ENCODE measurements at regions not wholly inside any gene's neighbourhood (a gene's known extent, or its start where the extent isn't known, plus 50 kb on each side); places are given as distances from the start of the nearest gene placed in this dataset.

GRCh38 chr6:132068766-132069165 is 117.6 kb upstream of the CCN2 start:
- Mint-ChIP-seq H3K36me3 (ENCODE audit: insufficient read depth, unreplicated experiment) (no peaks in the 10 kb centered on the region), H3K4me1 (ENCODE audit: insufficient read depth, unreplicated experiment) (peaks cover 6% of the 10 kb centered on the region), H3K9me3 (ENCODE audit: unreplicated experiment) (no peaks in the 10 kb centered on the region), H3K4me3 (ENCODE audit: unreplicated experiment) (no peak overlapping the region), H3K27ac (ENCODE audit: low read depth, unreplicated experiment) (no peak overlapping the region), H3K27me3 (ENCODE audit: insufficient read depth, unreplicated experiment) (no peaks in the 10 kb centered on the region)
- CTCF ChIA-PET: no interaction called here
- BruUV-seq (replicated peaks): no TSS peak
- no peak for TF ChIP-seq CTCF (IDR thresholded peaks at IDR 0.05; ENCODE audit: unreplicated experiment)
- intact Hi-C loops (cut with micrococcal nuclease): no loop called here
- POLR2A ChIA-PET: no interaction called here
- no peak for DNase-seq (ENCODE audit: unreplicated experiment)

- H3K27me3 Mint-ChIP-seq (ENCODE audit: insufficient read depth, unreplicated experiment): no peaks in the 10 kb centered on the region
- BruUV-seq (replicated peaks): no TSS peak
- H3K4me3 Mint-ChIP-seq (ENCODE audit: unreplicated experiment): no peak overlapping the region
- no peak for TF ChIP-seq CTCF (IDR thresholded peaks at IDR 0.05; ENCODE audit: unreplicated experiment)
- H3K27ac Mint-ChIP-seq (ENCODE audit: low read depth, unreplicated experiment): no peak overlapping the region
- H3K4me1 Mint-ChIP-seq (ENCODE audit: insufficient read depth, unreplicated experiment): peaks cover 11% of the 10 kb centered on the region
- DNase-seq (ENCODE audit: unreplicated experiment): no peak
- ChIA-PET POLR2A (interaction anchor here (0.8 kb wide), 1 partner anchor 15 kb away, joined by 3 read pairs; no protein-coding TSS in a partner anchor), CTCF (no interaction called here)
- intact Hi-C loops (cut with micrococcal nuclease): no loop called here
- H3K9me3 Mint-ChIP-seq (ENCODE audit: unreplicated experiment): no peaks in the 10 kb centered on the region
- no peaks in the 10 kb centered on the region for H3K36me3 Mint-ChIP-seq (ENCODE audit: insufficient read depth, unreplicated experiment)
These were observed 116.1 kb upstream of the CCN2 start for GRCh38 chr6:132067286-132067685.

GRCh38 chr6:132065556-132065955 is 114.4 kb upstream of the CCN2 start:
- H3K4me1 Mint-ChIP-seq (ENCODE audit: insufficient read depth, unreplicated experiment): peaks cover 11% of the 10 kb centered on the region
- BruUV-seq (replicated peaks): no TSS peak
- no peaks in the 10 kb centered on the region for H3K36me3 Mint-ChIP-seq (ENCODE audit: insufficient read depth, unreplicated experiment)
- peak overlapping the region; percentile 18 for H3K27ac Mint-ChIP-seq (ENCODE audit: low read depth, unreplicated experiment)
- ChIA-PET POLR2A (interaction anchor here (0.6 kb wide), 2 partner anchors 50 to 71 kb away, joined by 3 read pairs; no protein-coding TSS in a partner anchor), CTCF (no interaction called here)
- H3K27me3 Mint-ChIP-seq (ENCODE audit: insufficient read depth, unreplicated experiment): no peaks in the 10 kb centered on the region
- peak; percentile 8 for DNase-seq (ENCODE audit: unreplicated experiment)
- H3K9me3 Mint-ChIP-seq (ENCODE audit: unreplicated experiment): no peaks in the 10 kb centered on the region
- no peak overlapping the region for H3K4me3 Mint-ChIP-seq (ENCODE audit: unreplicated experiment)
- intact Hi-C loops (cut with micrococcal nuclease): no loop called here
- no peak for TF ChIP-seq CTCF (IDR thresholded peaks at IDR 0.05; ENCODE audit: unreplicated experiment)

GRCh38 chr6:132063738-132064137 is 112.6 kb upstream of the CCN2 start:
- CTCF ChIA-PET: no interaction called here
- H3K27me3 Mint-ChIP-seq (ENCODE audit: insufficient read depth, unreplicated experiment): no peaks in the 10 kb centered on the region
- H3K4me1 Mint-ChIP-seq (ENCODE audit: insufficient read depth, unreplicated experiment): peaks cover 11% of the 10 kb centered on the region
- no peak overlapping the region for H3K4me3 Mint-ChIP-seq (ENCODE audit: unreplicated experiment)
- H3K9me3 Mint-ChIP-seq (ENCODE audit: unreplicated experiment): no peaks in the 10 kb centered on the region
- POLR2A ChIA-PET: no interaction called here
- intact Hi-C loops (cut with micrococcal nuclease): no loop called here
- peak; percentile 53 for DNase-seq (ENCODE audit: unreplicated experiment)
- H3K36me3 Mint-ChIP-seq (ENCODE audit: insufficient read depth, unreplicated experiment): no peaks in the 10 kb centered on the region
- H3K27ac Mint-ChIP-seq (ENCODE audit: low read depth, unreplicated experiment): no peak overlapping the region
- no TSS peak for BruUV-seq (replicated peaks)
- no peak for TF ChIP-seq CTCF (IDR thresholded peaks at IDR 0.05; ENCODE audit: unreplicated experiment)
